Left lung (tissue), 4 donors: ENCODE measurements at regions not wholly inside any gene's neighbourhood (a gene's known extent, or its start where the extent isn't known, plus 50 kb on each side); places are given as distances from the start of the nearest gene placed in this dataset.

Source experiments
- ATAC-seq: fragments of 200-7000 bp; cut with Tn5 transposase; one replicate; pipeline ENCODE4 v1.9.1; 2020; ENCODE audit warnings: moderate library complexity
- DNase-seq, 4 donors: peaks; one replicate each; pipeline ENCODE4 v3.0.0-alpha.2; 2013 to 2020
- H3K27ac ChIP-seq, 2 donors: fragments of 200-600 bp; sonication (generic) in 1 of 2; one replicate each; pipeline versions ENCODE4 v1.5.0 to v1.8.0; 2020 to 2021
- H3K27me3 ChIP-seq, 2 donors: fragments of 200-600 bp; sonication (generic) in 1 of 2; one replicate each; pipeline versions ENCODE4 v1.5.0 to v1.8.0; 2020 to 2021
- H3K36me3 ChIP-seq, 2 donors: fragments of 200-600 bp; sonication (generic) in 1 of 2; one replicate each; pipeline versions ENCODE4 v1.5.0 to v1.8.0; 2020 to 2021
- H3K4me1 ChIP-seq, 2 donors: fragments of 200-600 bp; one replicate each; pipeline ENCODE4 v1.8.0; 2021
- H3K4me3 ChIP-seq, 2 donors: fragments of 200-600 bp; sonication (generic) in 1 of 2; one replicate each; pipeline versions ENCODE4 v1.5.0 to v1.8.0; 2020 to 2021; ENCODE audit warnings: mild to moderate bottlenecking in 1 of 2
- H3K9me3 ChIP-seq, 2 donors: fragments of 200-600 bp; sonication (generic) in 1 of 2; one replicate each; pipeline versions ENCODE4 v1.5.0 to v1.8.0; 2020 to 2021
- CTCF ChIP-seq, 2 donors: fragments of 200-600 bp; sonication (generic) in 1 of 2; IDR thresholded peaks; one replicate each; pipeline versions ENCODE4 v1.5.0 to v1.8.0; 2021; ENCODE audit warnings: antibody characterized with exemption in 2 of 2
- intact Hi-C, 2 donors: fragments of 100-400 bp; cut with DNase I; formaldehyde crosslinking; loops; one replicate each; pipeline versions ENCODE4 v1.11.2 to v1.14.2; 2022
- donor health status: DM: no; HTN: yes; CAD: no.
- donor health status: DM: no; HTN: no; CAD: no.

GRCh38 chr2:172370821-172371455 is 56.4 kb upstream of the ITGA6 start:
- no peak for ATAC-seq
- DNase-seq: no peak
- Histone ChIP-seq H3K9me3 (peaks cover 0 to 12% of the 10 kb centered on the region in 2 donors), H3K27ac (no peak overlapping the region), H3K27me3 (no peaks in the 10 kb centered on the region), H3K4me1 (peaks cover 0 to 10% of the 10 kb centered on the region in 2 donors), H3K36me3 (no peaks in the 10 kb centered on the region), H3K4me3 (no peak overlapping the region)
- intact Hi-C loops: no loop called here
- TF ChIP-seq CTCF (IDR thresholded peaks at IDR 0.05): no peak

GRCh38 chr2:172372436-172372835 is 55.0 kb upstream of the ITGA6 start:
- intact Hi-C loops: no loop called here
- TF ChIP-seq CTCF (IDR thresholded peaks at IDR 0.05): no peak

GRCh38 chr2:172373076-172373475 is 54.3 kb upstream of the ITGA6 start:
- H3K36me3 ChIP-seq: no peaks in the 10 kb centered on the region
- no peak overlapping the region for H3K4me3 ChIP-seq
- TF ChIP-seq CTCF (IDR thresholded peaks at IDR 0.05): no peak
- peaks cover 0 to 12% of the 10 kb centered on the region in 2 donors for H3K9me3 ChIP-seq
- no peaks in the 10 kb centered on the region for H3K27me3 ChIP-seq
- intact Hi-C loops: no loop called here
- DNase-seq: no peak
- peaks cover 3 to 23% of the 10 kb centered on the region in 2 donors for H3K4me1 ChIP-seq
- no peak overlapping the region for H3K27ac ChIP-seq
- ATAC-seq: no peak

More at GRCh38 chr2:172372436-172372835, 55.0 kb upstream of the ITGA6 start:
- H3K9me3 ChIP-seq: peaks cover 0 to 12% of the 10 kb centered on the region in 2 donors
- ATAC-seq (no peak), DNase-seq (no peak)
- no peaks in the 10 kb centered on the region for H3K27me3 ChIP-seq
- peaks cover 3 to 18% of the 10 kb centered on the region in 2 donors for H3K4me1 ChIP-seq
- H3K4me3 ChIP-seq: no peak overlapping the region
- H3K27ac ChIP-seq: no peak overlapping the region
- H3K36me3 ChIP-seq: no peaks in the 10 kb centered on the region

GRCh38 chr2:172373766-172374165 is 53.6 kb upstream of the ITGA6 start:
- peaks cover 3 to 23% of the 10 kb centered on the region in 2 donors for H3K4me1 ChIP-seq
- H3K27ac ChIP-seq: no peak overlapping the region
- H3K36me3 ChIP-seq: no peaks in the 10 kb centered on the region
- H3K4me3 ChIP-seq: no peak overlapping the region
- no peaks in the 10 kb centered on the region for H3K27me3 ChIP-seq
- H3K9me3 ChIP-seq: peaks cover 0 to 7% of the 10 kb centered on the region in 2 donors
- intact Hi-C loops: no loop called here
- no peak for TF ChIP-seq CTCF (IDR thresholded peaks at IDR 0.05)
- DNase-seq (no peak), ATAC-seq (no peak)

GRCh38 chr2:172374318-172375240 is 52.8 kb upstream of the ITGA6 start:
- no peak overlapping the region for H3K4me3 ChIP-seq
- no peak for TF ChIP-seq CTCF (IDR thresholded peaks at IDR 0.05)
- H3K27me3 ChIP-seq: no peaks in the 10 kb centered on the region
- peaks cover 3 to 23% of the 10 kb centered on the region in 2 donors for H3K4me1 ChIP-seq
- intact Hi-C loops: no loop called here
- no peak overlapping the region for H3K27ac ChIP-seq
- DNase-seq (no peak), ATAC-seq (peak; percentile 30)
- H3K9me3 ChIP-seq: peaks cover 0 to 4% of the 10 kb centered on the region in 2 donors
- H3K36me3 ChIP-seq: no peaks in the 10 kb centered on the region
